A673 (cell line): ENCODE measurements at regions not wholly inside any gene's neighbourhood (a gene's known extent, or its start where the extent isn't known, plus 50 kb on each side); places are given as distances from the start of the nearest gene placed in this dataset.

Experiments used
- CTCF ChIP-seq: fragments of 300-800, 200-600 bp; sonication (generic); conservative IDR thresholded peaks from 2 replicates; pipeline ENCODE4 v1.5.1; 2017; ENCODE audit warnings: low read depth, mild to moderate bottlenecking, antibody characterized with exemption, low read length, moderate library complexity, mixed read lengths
- EZH2 ChIP-seq: fragments of 200-600 bp; sonication (generic); IDR thresholded peaks from 2 replicates; pipeline ENCODE4 v1.6.1; 2017; ENCODE audit warnings: borderline replicate concordance, low read depth, mild to moderate bottlenecking, mixed read lengths, antibody characterized with exemption, low read length; ENCODE audit not compliant: poor library complexity, severe bottlenecking

GRCh38 chr16:60510208-60510607 lies 1526.0 kb downstream of the CDH8 start:
- TF ChIP-seq CTCF (no peak), EZH2 (no peak)
